UCSD-AML1 (cell line): ENCODE measurements at regions not wholly inside any gene's neighbourhood (a gene's known extent, or its start where the extent isn't known, plus 50 kb on each side); places are given as distances from the start of the nearest gene placed in this dataset.
"Not testable (repeated sequence)": the region's sequence is repeated elsewhere in the genome, so short reads cannot be mapped to it uniquely, and the experiment has no call there.

Experiments
- DNase-seq: peaks from one replicate; lab custom pipeline; 2025; ENCODE audit not compliant: unreplicated experiment; lab: John Stamatoyannopoulos, UW

GRCh38 chr1:230558324-230558723, 84.0 kb upstream of the COG2 start:
- DNase-seq: no peak

- DNase-seq: no peak
Measured at GRCh38 chr1:230556453-230556852, 85.8 kb upstream of the COG2 start.

GRCh38 chr1:230555814-230556213, 86.5 kb upstream of the COG2 start:
- no peak for DNase-seq

- no peak for DNase-seq
Measured at GRCh38 chr1:230552880-230553279, 89.4 kb upstream of the COG2 start.

GRCh38 chr1:230550945-230551344, 91.3 kb upstream of the COG2 start:
- not testable (repeated sequence) for DNase-seq

GRCh38 chr1:230550428-230550827, 91.9 kb upstream of the COG2 start:
- no peak for DNase-seq

GRCh38 chr1:230549625-230550024, 92.7 kb upstream of the COG2 start:
- DNase-seq: no peak

GRCh38 chr1:230548997-230549396, 93.3 kb upstream of the COG2 start:
- DNase-seq: no peak

GRCh38 chr1:230548357-230548756, 93.9 kb upstream of the COG2 start:
- no peak for DNase-seq

- DNase-seq: no peak
Measured at GRCh38 chr1:230545181-230545580, 97.1 kb upstream of the COG2 start.

- DNase-seq: no peak
Measured at GRCh38 chr1:230544758-230545157, 97.5 kb upstream of the COG2 start.

- no peak for DNase-seq
Measured at GRCh38 chr1:230543085-230543484, 99.2 kb upstream of the COG2 start.

- no peak for DNase-seq
Measured at GRCh38 chr1:230542681-230543080, 99.6 kb upstream of the COG2 start.

- DNase-seq: no peak
Measured at GRCh38 chr1:230542054-230542453, 100.2 kb upstream of the COG2 start.

- no peak for DNase-seq
Measured at GRCh38 chr1:230541306-230541705, 101.0 kb upstream of the COG2 start.

- DNase-seq: no peak
Measured at GRCh38 chr1:230540421-230541155, 101.7 kb upstream of the COG2 start.

GRCh38 chr1:230537456-230537855, 104.8 kb upstream of the COG2 start:
- DNase-seq: no peak

GRCh38 chr1:230536641-230537155, 105.6 kb upstream of the COG2 start:
- no peak for DNase-seq

GRCh38 chr1:230534224-230534623, 108.1 kb upstream of the COG2 start:
- DNase-seq: no peak

GRCh38 chr1:230531103-230531502, 105.0 kb upstream of the PGBD5 start:
- DNase-seq: no peak

GRCh38 chr1:230519246-230519645, 93.1 kb upstream of the PGBD5 start:
- DNase-seq: no peak

GRCh38 chr1:230518511-230518910, 92.4 kb upstream of the PGBD5 start:
- DNase-seq: no peak

GRCh38 chr1:230517786-230518185, 91.7 kb upstream of the PGBD5 start:
- DNase-seq: no peak
